Gastrocnemius medialis (tissue), 4 donors: ENCODE measurements at regions not wholly inside any gene's neighbourhood (a gene's known extent, or its start where the extent isn't known, plus 50 kb on each side); places are given as distances from the start of the nearest gene placed in this dataset.

Experiments
- ATAC-seq, 2 donors: fragments of 150-250 bp; one replicate each; pipeline ENCODE4 v1.9.1; 2016
- DNase-seq, 2 donors: peaks; one replicate each; pipeline ENCODE4 v3.0.0-alpha.2; 2019
- H3K27ac ChIP-seq, 4 donors: fragments of 200-600 bp; sonication (generic); 1 replicate in 1 of 4; 2 replicates in 3 of 4; pipeline ENCODE4 v1.5.1; 2016 to 2018; ENCODE audit warnings: mild to moderate bottlenecking in 2 of 4, moderate library complexity in 1 of 4
- H3K27me3 ChIP-seq, 3 donors: fragments of 200-600 bp; sonication (generic) in 2 of 3; 1 replicate in 1 of 3; 2 replicates in 2 of 3; pipeline versions ENCODE4 v1.5.1 to v1.6.0; 2016 to 2019; ENCODE audit warnings: mild to moderate bottlenecking in 1 of 3, moderate library complexity in 1 of 3
- H3K36me3 ChIP-seq, 2 donors: fragments of 200-600 bp; sonication (generic) in 1 of 2; one replicate each; pipeline ENCODE4 v1.5.1; 2017 to 2018
- H3K4me1 ChIP-seq, 2 donors: fragments of 200-600 bp; sonication (generic) in 1 of 2; one replicate each; pipeline ENCODE4 v1.5.1; 2016 to 2017; ENCODE audit warnings: mild to moderate bottlenecking in 2 of 2
- H3K4me3 ChIP-seq, 4 donors: fragments of 200-600 bp; sonication (generic) in 3 of 4; 1 replicate in 1 of 4; 2 replicates in 3 of 4; pipeline ENCODE4 v1.5.1; 2016 to 2019; ENCODE audit warnings: mild to moderate bottlenecking in 2 of 4
- H3K9me3 ChIP-seq, 3 donors: fragments of 200-600 bp; sonication (generic) in 2 of 3; 1 replicate in 1 of 3; 2 replicates in 2 of 3; pipeline ENCODE4 v1.5.1; 2016 to 2019
- POLR2A ChIP-seq, 2 donors: fragments of 450-650 bp; IDR thresholded peaks; one replicate each; pipeline ENCODE4 v1.6.1; 2017; ENCODE audit warnings: antibody characterized with exemption in 2 of 2, mild to moderate bottlenecking in 2 of 2, moderate library complexity in 2 of 2
- in situ Hi-C, 4 donors: fragments of 200-750 bp; cut with MboI; loops; one replicate each; pipeline versions ENCODE4 v1.15.0 to v1.8.0; 2017; ENCODE audit warnings: low sequenced_read_pairs in 4 of 4
- intact Hi-C: fragments of 100-400 bp; cut with DNase I; formaldehyde crosslinking; loops from one replicate; pipeline ENCODE4 v1.15.1; 2023; ENCODE audit warnings: low total_unique reads
- TF ChIP-seq, protein P1 (sequence below), 5 experiments: fragments of 450-650 bp in 3 of 5; fragments of 200-600 bp in 2 of 5; sonication (generic) in 2 of 5; IDR thresholded peaks in 4 of 5; conservative IDR thresholded peaks in 1 of 5; 1 replicate in 4 of 5; 2 replicates in 1 of 5; pipeline ENCODE4 v1.5.1; 2016 to 2019; ENCODE audit warnings: antibody characterized with exemption in 5 of 5, mild to moderate bottlenecking in 3 of 5, moderate library complexity in 3 of 5

DNA sequence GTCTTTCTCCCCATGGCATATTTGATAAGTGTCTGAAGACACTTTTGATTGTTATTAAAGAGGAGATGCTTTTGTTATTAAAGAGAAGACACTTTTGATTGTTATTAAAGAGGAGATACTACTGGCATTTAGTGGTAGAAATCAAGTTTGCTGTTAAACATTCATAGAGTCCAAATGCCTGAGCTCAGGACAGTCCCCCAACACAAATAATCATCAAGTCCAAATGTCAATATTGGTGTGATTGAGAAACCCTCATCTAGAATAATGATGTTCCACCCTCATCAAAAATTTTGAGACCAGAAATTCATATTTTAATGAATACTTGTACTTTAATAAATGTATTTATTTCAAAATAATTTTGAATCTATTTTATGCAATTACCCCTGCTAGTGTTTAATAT is 1412.9 kb upstream of the PCDH7 start:
- Histone ChIP-seq H3K27ac (no peak overlapping the region), H3K4me3 (no peak overlapping the region), H3K27me3 (no peaks in the 10 kb centered on the region), H3K9me3 (no peaks in the 10 kb centered on the region), H3K4me1 (no peaks in the 10 kb centered on the region), H3K36me3 (no peaks in the 10 kb centered on the region)
- in situ Hi-C loops = no loop called here
- DNase-seq = no peak
- no peak for ATAC-seq
- TF ChIP-seq, protein P1, sequence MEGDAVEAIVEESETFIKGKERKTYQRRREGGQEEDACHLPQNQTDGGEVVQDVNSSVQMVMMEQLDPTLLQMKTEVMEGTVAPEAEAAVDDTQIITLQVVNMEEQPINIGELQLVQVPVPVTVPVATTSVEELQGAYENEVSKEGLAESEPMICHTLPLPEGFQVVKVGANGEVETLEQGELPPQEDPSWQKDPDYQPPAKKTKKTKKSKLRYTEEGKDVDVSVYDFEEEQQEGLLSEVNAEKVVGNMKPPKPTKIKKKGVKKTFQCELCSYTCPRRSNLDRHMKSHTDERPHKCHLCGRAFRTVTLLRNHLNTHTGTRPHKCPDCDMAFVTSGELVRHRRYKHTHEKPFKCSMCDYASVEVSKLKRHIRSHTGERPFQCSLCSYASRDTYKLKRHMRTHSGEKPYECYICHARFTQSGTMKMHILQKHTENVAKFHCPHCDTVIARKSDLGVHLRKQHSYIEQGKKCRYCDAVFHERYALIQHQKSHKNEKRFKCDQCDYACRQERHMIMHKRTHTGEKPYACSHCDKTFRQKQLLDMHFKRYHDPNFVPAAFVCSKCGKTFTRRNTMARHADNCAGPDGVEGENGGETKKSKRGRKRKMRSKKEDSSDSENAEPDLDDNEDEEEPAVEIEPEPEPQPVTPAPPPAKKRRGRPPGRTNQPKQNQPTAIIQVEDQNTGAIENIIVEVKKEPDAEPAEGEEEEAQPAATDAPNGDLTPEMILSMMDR (IDR thresholded peaks at IDR 0.05 in 4 of 5, conservative IDR thresholded peaks at IDR 0.05 in 1 of 5) = no peak
- TF ChIP-seq POLR2A (IDR thresholded peaks at IDR 0.05) = no peak
- intact Hi-C loops = no loop called here

DNA sequence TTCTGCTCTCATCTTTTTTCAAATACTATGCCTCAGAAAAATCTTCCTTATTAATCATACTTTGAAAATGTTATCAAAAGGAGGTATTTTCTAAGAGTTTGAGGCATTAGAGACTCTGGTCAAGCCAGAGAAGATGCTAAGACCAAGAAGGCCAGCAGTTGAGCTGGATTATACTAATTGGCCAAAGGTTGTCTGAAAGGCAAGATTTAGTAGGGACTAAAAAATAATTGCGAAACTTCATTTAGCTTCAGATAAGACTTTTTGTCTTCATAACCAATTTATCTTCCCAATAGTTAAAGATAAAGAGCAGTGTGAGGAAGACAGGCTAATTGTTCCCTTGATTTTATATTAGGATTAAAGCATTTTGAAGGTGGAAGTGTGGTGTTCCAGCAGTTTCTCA is 1412.4 kb upstream of the PCDH7 start:
- ATAC-seq (no peak), DNase-seq (no peak)

DNA sequence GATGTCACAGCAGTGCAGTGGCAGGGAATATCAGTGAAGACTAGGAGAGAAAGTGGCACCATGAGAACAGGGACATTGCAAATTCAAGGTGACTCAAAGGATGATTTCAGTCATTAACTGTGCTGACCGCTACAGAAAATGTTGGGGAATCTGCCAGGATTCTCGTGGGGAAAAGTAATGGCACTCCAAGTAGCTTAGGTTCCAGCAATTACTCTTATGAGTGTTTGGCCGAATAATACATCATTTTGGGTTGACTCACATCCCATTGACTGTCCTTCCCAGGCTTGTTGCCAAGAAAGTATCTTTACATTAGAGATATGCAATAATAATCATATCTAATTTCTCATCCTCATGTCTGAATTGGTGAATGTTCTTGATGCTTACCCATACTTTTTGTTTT is 1411.1 kb upstream of the PCDH7 start:
- Histone ChIP-seq H3K27ac (no peak overlapping the region), H3K36me3 (no peaks in the 10 kb centered on the region), H3K27me3 (no peaks in the 10 kb centered on the region), H3K4me3 (no peak overlapping the region), H3K9me3 (no peaks in the 10 kb centered on the region), H3K4me1 (no peaks in the 10 kb centered on the region)
- DNase-seq (no peak), ATAC-seq (no peak)
- intact Hi-C loops (no loop called here), in situ Hi-C loops (no loop called here)
- no peak for TF ChIP-seq POLR2A (IDR thresholded peaks at IDR 0.05)
- TF ChIP-seq, protein P1 (IDR thresholded peaks at IDR 0.05 in 4 of 5, conservative IDR thresholded peaks at IDR 0.05 in 1 of 5) = no peak

More for the DNA sequence above, 1412.4 kb upstream of the PCDH7 start:
- TF ChIP-seq, protein P1 (IDR thresholded peaks at IDR 0.05 in 4 of 5, conservative IDR thresholded peaks at IDR 0.05 in 1 of 5) = no peak
- no peak overlapping the region for H3K4me3 ChIP-seq
- no peaks in the 10 kb centered on the region for H3K27me3 ChIP-seq
- no peak overlapping the region for H3K27ac ChIP-seq
- no peaks in the 10 kb centered on the region for H3K4me1 ChIP-seq
- H3K36me3 ChIP-seq = no peaks in the 10 kb centered on the region
- in situ Hi-C loops = no loop called here
- H3K9me3 ChIP-seq = no peaks in the 10 kb centered on the region
- intact Hi-C loops = no loop called here

DNA sequence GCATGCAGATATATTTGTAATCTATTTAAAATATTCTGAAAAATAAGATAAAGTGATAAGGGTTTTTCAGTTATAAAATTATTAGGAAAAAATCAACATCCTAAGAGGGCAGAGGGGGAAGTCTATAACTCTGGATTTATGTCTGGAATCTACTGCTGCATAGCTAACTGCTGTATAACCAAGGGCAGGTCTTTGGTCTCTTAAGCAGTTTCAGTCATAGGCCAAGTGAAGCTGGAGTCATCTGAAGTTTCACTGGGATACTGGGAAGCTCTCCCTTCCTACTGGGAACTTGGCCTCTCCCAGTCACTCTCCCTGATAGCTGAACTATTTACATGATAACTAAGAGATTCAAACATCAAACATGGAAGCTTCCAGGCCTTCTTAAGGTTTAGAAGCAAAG is 1409.9 kb upstream of the PCDH7 start:
- Histone ChIP-seq H3K4me1 (no peaks in the 10 kb centered on the region), H3K27ac (no peak overlapping the region), H3K27me3 (no peaks in the 10 kb centered on the region), H3K36me3 (no peaks in the 10 kb centered on the region), H3K4me3 (no peak overlapping the region), H3K9me3 (no peaks in the 10 kb centered on the region)
- no peak for ATAC-seq
- intact Hi-C loops = no loop called here
- TF ChIP-seq, protein P1 (IDR thresholded peaks at IDR 0.05 in 4 of 5, conservative IDR thresholded peaks at IDR 0.05 in 1 of 5) = no peak
- TF ChIP-seq POLR2A (IDR thresholded peaks at IDR 0.05) = no peak
- in situ Hi-C loops = no loop called here
- DNase-seq = no peak

DNA sequence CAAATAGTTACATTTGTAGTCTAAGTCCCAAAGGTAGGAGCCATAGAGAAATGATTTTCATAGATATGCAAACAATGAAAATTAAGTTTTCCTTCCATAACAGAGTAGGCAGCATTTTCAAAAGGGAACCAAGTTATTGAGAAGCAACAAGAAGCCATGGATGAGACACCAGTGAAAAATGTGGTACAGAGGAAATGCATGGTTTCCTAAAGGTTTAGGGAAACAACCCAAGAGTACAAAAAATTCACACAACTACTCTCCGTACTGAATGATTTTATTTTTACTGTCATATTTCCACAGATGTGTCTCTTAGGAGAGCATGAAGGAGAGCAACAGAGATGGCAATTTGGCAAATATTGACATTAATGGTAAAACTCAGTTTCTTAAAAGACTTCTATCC is 1408.9 kb upstream of the PCDH7 start:
- Histone ChIP-seq H3K4me1 (no peaks in the 10 kb centered on the region), H3K4me3 (no peak overlapping the region), H3K36me3 (no peaks in the 10 kb centered on the region), H3K27me3 (no peaks in the 10 kb centered on the region), H3K9me3 (no peaks in the 10 kb centered on the region), H3K27ac (no peak overlapping the region)
- DNase-seq (no peak), ATAC-seq (no peak)
- no peak for TF ChIP-seq POLR2A (IDR thresholded peaks at IDR 0.05)
- TF ChIP-seq, protein P1 (IDR thresholded peaks at IDR 0.05 in 4 of 5, conservative IDR thresholded peaks at IDR 0.05 in 1 of 5) = no peak
- intact Hi-C loops (no loop called here), in situ Hi-C loops (no loop called here)
